ENCODE measurements at regions not wholly inside any gene's neighbourhood (a gene's known extent, or its start where the extent isn't known, plus 50 kb on each side); places are given as distances from the start of the nearest gene placed in this dataset.

DNA sequence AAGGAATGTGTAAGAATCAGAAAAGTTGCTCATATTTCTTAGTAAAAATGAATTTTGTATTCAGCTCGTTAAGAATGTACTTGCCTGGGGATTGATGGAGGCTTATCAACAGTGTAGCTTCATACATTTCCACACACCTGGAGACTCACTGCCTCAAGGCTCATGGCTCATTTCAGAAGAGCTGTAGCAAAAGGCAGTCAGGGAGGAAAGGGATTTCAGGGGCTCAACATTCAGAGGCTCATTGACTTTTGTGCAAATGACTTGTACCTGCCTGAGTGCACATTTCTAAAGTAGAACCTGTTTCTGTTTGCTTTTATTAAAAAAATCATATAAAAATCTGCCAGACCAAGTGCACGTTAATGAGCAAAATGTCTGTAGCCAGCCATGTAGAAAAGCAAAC, 304.4 kb downstream of the KCNS3 start (continued):
- no peak for TF ChIP-seq TCF4 (CRISPR knock-in tag; IDR thresholded peaks at IDR 0.05; ENCODE audit: borderline replicate concordance)
- no peak for TF ChIP-seq RARB (CRISPR knock-in tag; IDR thresholded peaks at IDR 0.05)
- no peak for TF ChIP-seq PPARA (CRISPR knock-in tag; IDR thresholded peaks at IDR 0.05; ENCODE audit: borderline replicate concordance)
- no peak for TF ChIP-seq ISL1 (CRISPR knock-in tag; IDR thresholded peaks at IDR 0.05)
- TF ChIP-seq, protein P1, sequence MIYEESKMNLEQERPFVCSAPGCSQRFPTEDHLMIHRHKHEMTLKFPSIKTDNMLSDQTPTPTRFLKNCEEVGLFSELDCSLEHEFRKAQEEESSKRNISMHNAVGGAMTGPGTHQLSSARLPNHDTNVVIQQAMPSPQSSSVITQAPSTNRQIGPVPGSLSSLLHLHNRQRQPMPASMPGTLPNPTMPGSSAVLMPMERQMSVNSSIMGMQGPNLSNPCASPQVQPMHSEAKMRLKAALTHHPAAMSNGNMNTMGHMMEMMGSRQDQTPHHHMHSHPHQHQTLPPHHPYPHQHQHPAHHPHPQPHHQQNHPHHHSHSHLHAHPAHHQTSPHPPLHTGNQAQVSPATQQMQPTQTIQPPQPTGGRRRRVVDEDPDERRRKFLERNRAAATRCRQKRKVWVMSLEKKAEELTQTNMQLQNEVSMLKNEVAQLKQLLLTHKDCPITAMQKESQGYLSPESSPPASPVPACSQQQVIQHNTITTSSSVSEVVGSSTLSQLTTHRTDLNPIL (CRISPR knock-in tag; IDR thresholded peaks at IDR 0.05; ENCODE audit: low read depth): no peak

DNA sequence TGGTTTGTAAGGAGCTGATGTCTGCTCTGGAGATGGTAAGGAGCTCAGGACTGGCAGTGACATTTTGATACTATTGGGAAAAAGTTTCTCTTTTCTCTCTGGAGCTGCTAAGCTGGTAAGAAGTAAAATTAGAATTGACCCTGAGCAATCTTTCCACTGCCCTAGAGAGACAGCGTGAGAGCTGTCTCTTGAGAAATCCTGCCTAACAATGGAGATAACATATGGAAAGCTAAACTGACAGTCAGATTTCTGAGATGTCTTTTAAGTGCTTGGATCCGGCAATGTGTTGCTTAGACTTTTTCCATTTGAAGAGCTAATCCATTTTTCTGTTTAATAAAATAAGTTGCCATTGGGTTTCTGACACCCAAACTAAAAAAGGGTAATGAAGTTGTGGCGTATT, 302.4 kb downstream of the KCNS3 start:
- ATAC-seq: no peak
- TF ChIP-seq ZNF565 (CRISPR knock-in tag; conservative IDR thresholded peaks at IDR 0.05; ENCODE audit: low read depth): no peak
- TF ChIP-seq GLIS3 (CRISPR knock-in tag; IDR thresholded peaks at IDR 0.05): no peak
- TF ChIP-seq, protein P2, sequence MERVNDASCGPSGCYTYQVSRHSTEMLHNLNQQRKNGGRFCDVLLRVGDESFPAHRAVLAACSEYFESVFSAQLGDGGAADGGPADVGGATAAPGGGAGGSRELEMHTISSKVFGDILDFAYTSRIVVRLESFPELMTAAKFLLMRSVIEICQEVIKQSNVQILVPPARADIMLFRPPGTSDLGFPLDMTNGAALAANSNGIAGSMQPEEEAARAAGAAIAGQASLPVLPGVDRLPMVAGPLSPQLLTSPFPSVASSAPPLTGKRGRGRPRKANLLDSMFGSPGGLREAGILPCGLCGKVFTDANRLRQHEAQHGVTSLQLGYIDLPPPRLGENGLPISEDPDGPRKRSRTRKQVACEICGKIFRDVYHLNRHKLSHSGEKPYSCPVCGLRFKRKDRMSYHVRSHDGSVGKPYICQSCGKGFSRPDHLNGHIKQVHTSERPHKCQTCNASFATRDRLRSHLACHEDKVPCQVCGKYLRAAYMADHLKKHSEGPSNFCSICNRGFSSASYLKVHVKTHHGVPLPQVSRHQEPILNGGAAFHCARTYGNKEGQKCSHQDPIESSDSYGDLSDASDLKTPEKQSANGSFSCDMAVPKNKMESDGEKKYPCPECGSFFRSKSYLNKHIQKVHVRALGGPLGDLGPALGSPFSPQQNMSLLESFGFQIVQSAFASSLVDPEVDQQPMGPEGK (CRISPR knock-in tag; IDR thresholded peaks at IDR 0.05; ENCODE audit: borderline replicate concordance): no peak
- TF ChIP-seq ZNF70 (CRISPR knock-in tag; IDR thresholded peaks at IDR 0.05): no peak
- TF ChIP-seq, protein P1 (CRISPR knock-in tag; IDR thresholded peaks at IDR 0.05; ENCODE audit: low read depth): no peak
- TF ChIP-seq, protein P3, sequence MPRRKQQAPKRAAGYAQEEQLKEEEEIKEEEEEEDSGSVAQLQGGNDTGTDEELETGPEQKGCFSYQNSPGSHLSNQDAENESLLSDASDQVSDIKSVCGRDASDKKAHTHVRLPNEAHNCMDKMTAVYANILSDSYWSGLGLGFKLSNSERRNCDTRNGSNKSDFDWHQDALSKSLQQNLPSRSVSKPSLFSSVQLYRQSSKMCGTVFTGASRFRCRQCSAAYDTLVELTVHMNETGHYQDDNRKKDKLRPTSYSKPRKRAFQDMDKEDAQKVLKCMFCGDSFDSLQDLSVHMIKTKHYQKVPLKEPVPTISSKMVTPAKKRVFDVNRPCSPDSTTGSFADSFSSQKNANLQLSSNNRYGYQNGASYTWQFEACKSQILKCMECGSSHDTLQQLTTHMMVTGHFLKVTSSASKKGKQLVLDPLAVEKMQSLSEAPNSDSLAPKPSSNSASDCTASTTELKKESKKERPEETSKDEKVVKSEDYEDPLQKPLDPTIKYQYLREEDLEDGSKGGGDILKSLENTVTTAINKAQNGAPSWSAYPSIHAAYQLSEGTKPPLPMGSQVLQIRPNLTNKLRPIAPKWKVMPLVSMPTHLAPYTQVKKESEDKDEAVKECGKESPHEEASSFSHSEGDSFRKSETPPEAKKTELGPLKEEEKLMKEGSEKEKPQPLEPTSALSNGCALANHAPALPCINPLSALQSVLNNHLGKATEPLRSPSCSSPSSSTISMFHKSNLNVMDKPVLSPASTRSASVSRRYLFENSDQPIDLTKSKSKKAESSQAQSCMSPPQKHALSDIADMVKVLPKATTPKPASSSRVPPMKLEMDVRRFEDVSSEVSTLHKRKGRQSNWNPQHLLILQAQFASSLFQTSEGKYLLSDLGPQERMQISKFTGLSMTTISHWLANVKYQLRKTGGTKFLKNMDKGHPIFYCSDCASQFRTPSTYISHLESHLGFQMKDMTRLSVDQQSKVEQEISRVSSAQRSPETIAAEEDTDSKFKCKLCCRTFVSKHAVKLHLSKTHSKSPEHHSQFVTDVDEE (CRISPR knock-in tag; IDR thresholded peaks at IDR 0.05): no peak
- TF ChIP-seq RARB (CRISPR knock-in tag; IDR thresholded peaks at IDR 0.05): no peak
- TF ChIP-seq ISL1 (CRISPR knock-in tag; IDR thresholded peaks at IDR 0.05): no peak
- no peak for TF ChIP-seq ZC3H10 (CRISPR knock-in tag; IDR thresholded peaks at IDR 0.05)
- no peak for TF ChIP-seq BACH2 (CRISPR knock-in tag; IDR thresholded peaks at IDR 0.05; ENCODE audit: borderline replicate concordance)
- TF ChIP-seq, protein P4, sequence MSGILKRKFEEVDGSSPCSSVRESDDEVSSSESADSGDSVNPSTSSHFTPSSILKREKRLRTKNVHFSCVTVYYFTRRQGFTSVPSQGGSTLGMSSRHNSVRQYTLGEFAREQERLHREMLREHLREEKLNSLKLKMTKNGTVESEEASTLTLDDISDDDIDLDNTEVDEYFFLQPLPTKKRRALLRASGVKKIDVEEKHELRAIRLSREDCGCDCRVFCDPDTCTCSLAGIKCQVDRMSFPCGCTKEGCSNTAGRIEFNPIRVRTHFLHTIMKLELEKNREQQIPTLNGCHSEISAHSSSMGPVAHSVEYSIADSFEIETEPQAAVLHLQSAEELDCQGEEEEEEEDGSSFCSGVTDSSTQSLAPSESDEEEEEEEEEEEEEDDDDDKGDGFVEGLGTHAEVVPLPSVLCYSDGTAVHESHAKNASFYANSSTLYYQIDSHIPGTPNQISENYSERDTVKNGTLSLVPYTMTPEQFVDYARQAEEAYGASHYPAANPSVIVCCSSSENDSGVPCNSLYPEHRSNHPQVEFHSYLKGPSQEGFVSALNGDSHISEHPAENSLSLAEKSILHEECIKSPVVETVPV (CRISPR knock-in tag; IDR thresholded peaks at IDR 0.05): no peak
- no peak for TF ChIP-seq ZNF8 (CRISPR knock-in tag; IDR thresholded peaks at IDR 0.05)
- TF ChIP-seq ZFP30 (CRISPR knock-in tag; IDR thresholded peaks at IDR 0.05): no peak
- TF ChIP-seq, protein P5, sequence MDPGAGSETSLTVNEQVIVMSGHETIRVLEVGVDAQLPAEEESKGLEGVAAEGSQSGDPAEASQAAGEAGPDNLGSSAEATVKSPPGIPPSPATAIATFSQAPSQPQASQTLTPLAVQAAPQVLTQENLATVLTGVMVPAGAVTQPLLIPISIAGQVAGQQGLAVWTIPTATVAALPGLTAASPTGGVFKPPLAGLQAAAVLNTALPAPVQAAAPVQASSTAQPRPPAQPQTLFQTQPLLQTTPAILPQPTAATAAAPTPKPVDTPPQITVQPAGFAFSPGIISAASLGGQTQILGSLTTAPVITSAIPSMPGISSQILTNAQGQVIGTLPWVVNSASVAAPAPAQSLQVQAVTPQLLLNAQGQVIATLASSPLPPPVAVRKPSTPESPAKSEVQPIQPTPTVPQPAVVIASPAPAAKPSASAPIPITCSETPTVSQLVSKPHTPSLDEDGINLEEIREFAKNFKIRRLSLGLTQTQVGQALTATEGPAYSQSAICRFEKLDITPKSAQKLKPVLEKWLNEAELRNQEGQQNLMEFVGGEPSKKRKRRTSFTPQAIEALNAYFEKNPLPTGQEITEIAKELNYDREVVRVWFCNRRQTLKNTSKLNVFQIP (CRISPR knock-in tag; IDR thresholded peaks at IDR 0.05; ENCODE audit: borderline replicate concordance, low read depth): no peak
- no peak for TF ChIP-seq TOX (CRISPR knock-in tag; IDR thresholded peaks at IDR 0.05; ENCODE audit: borderline replicate concordance)
- no peak for TF ChIP-seq OSR1 (CRISPR knock-in tag; IDR thresholded peaks at IDR 0.05)
- no peak for TF ChIP-seq CSDC2 (CRISPR knock-in tag; IDR thresholded peaks at IDR 0.05)
- TF ChIP-seq ARNTL (CRISPR knock-in tag; IDR thresholded peaks at IDR 0.05; ENCODE audit: borderline replicate concordance, low read depth): no peak
